GM13976 (cell line): ENCODE measurements at regions not wholly inside any gene's neighbourhood (a gene's known extent, or its start where the extent isn't known, plus 50 kb on each side); places are given as distances from the start of the nearest gene placed in this dataset.
A peak's percentile ranks its signal among the peaks of the same experiment; 100 is the strongest.

ENCODE experiments used
- DNase-seq: peaks from one replicate; pipeline ENCODE4 v3.0.0; 2012; ENCODE audit warnings: low spot score
- in situ Hi-C: fragments of 300-500 bp; cut with MboI; formaldehyde crosslinking; loops from one replicate; pipeline ENCODE4 v1.12.0; 2022; ENCODE audit warnings: low sequenced_read_pairs, mixed read lengths, inconsistent platforms; ENCODE audit not compliant: unreplicated experiment
- TF ChIP-seq, protein P1 (sequence below): IDR thresholded peaks from 2 replicates; pipeline ENCODE4 v1.5.1; 2012; ENCODE audit warnings: borderline replicate concordance, mild to moderate bottlenecking; ENCODE audit not compliant: insufficient read depth; ENCODE audit errors: extremely low read depth, missing control alignments, control extremely low read depth

DNA sequence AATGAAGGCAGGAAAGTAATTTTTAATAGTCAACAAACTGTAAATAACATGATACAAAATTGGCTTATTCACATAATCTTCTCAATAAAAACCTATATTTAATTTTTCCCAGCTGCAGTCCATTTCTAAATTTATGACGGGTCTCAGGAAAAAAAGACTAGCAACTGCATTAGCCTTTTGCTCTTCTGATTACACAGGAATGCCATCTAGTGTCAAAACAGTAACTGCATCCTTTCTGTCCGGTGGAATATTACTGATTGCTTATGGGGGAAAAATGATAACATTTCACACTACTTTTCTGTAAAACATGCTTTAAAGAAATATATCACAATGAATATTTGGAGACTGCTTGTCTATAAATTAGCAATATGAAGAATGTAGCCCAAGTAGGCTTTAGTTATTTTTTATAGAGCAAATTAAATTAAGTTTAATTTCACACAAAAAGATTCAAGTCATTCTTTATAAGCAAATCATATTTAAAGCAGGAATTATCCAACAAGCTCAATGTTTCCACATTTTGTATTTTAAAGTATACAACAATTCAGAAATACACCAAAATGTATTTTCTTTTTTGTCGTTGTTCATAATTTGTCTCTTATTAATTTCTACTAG, 534.7 kb downstream of the CDH10 start:
- TF ChIP-seq, protein P1, sequence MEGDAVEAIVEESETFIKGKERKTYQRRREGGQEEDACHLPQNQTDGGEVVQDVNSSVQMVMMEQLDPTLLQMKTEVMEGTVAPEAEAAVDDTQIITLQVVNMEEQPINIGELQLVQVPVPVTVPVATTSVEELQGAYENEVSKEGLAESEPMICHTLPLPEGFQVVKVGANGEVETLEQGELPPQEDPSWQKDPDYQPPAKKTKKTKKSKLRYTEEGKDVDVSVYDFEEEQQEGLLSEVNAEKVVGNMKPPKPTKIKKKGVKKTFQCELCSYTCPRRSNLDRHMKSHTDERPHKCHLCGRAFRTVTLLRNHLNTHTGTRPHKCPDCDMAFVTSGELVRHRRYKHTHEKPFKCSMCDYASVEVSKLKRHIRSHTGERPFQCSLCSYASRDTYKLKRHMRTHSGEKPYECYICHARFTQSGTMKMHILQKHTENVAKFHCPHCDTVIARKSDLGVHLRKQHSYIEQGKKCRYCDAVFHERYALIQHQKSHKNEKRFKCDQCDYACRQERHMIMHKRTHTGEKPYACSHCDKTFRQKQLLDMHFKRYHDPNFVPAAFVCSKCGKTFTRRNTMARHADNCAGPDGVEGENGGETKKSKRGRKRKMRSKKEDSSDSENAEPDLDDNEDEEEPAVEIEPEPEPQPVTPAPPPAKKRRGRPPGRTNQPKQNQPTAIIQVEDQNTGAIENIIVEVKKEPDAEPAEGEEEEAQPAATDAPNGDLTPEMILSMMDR = peak; percentile 7
- DNase-seq = peak; percentile 5
- in situ Hi-C loops = no loop called here

DNA sequence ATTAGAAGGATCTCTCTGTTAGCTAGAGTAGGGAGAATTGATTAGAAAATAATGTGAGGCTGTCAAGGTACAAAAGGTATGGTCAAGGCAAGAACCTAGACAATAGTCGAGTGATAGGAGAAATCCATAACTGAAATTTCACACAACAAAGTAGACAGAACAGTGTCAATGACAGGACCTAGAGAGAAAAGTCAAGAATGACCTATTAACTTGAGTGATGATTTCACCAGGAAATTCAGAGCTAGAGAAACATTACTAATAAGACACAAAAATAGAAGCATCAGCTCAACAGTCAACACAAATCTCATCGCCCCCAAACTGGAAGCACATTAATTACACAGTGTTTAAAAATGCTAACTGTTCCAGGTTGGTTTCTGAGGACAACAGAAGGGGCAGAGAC, 532.4 kb downstream of the CDH10 start:
- in situ Hi-C loops = no loop called here
- TF ChIP-seq, protein P1 = no peak
- no peak for DNase-seq

DNA sequence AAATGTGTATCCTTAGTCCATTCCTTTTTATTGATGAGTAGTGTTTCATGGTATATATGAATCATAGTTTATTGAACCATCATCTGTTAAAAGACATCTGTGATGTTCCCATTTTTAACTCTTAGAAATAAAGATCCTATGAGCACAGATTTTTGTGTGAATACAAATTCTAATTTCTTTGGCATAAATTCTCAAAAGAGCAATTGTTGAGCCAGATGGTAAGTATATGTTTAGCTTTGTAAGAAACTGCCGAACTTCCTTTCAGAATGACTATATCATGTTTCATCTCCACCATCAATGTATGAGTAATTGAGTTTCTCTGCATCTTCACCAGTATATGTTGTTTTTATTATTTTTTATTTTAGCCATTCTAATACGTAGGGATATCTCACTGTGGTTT, 526.4 kb downstream of the CDH10 start:
- TF ChIP-seq, protein P1 = no peak

DNA sequence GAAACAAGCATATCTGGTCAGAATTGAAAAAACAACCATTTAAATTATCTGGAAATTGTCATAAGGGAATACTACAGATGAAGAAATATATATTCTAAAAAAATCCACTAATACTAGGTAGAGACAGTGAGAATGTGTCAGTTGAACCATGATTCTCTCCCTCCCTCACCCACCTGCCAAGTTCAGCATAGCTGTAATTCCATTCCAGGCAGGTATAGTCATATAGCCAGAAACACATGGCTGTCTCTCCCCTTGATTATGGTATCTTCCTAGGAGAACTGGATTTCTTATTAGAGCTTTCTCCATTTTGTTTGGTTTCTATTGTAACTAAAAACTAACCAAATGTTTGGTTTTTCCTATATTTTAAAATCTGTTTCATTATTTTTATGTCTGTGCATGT, 509.2 kb downstream of the CDH10 start:
- in situ Hi-C loops = no loop called here
- no peak for DNase-seq
- TF ChIP-seq, protein P1 = no peak

More for the DNA sequence above, 526.4 kb downstream of the CDH10 start:
- in situ Hi-C loops = no loop called here
- DNase-seq = no peak

DNA sequence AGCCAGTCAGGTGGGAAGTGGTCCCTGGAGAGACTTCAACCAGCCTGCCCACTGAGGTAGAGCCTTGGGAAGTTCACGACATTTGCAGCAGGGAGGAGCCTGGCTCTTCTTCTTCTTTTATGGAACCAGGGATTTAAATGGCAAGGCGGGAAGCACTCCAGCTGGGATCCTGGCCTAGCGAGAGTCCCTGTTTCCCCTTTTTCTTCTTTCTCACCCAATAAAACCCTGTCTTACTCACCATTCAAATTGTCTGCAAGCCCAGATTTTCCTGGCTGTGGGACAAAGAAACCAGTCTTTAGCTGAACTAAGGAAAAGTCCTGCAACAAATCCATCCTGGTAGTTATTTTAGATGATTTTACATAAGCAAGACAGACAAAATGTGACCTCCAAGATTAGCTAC, 503.7 kb downstream of the CDH10 start:
- in situ Hi-C loops = no loop called here
- no peak for DNase-seq
- TF ChIP-seq, protein P1 = no peak

DNA sequence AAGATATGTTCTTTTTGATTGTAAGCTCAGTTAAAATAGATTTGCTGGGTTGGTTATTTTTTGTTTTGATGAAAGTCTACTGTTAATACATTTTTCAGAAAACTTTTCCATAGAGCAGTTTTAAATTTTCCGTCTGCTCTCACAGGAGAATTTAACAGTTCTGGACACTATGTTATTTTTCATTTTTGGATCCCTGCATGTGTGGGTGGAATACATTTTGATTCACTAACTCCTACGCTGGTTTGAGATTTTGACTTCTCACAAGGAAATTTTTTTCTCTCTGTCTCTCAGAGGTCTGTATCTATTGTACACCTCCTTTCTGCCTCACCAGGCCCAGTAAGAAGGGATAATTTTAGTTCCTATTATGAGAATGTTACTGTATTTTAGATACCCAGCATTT, 502.4 kb downstream of the CDH10 start:
- in situ Hi-C loops = no loop called here
- TF ChIP-seq, protein P1 = no peak
- no peak for DNase-seq
